ENCODE measurements at regions not wholly inside any gene's neighbourhood (a gene's known extent, or its start where the extent isn't known, plus 50 kb on each side); places are given as distances from the start of the nearest gene placed in this dataset.

DNA sequence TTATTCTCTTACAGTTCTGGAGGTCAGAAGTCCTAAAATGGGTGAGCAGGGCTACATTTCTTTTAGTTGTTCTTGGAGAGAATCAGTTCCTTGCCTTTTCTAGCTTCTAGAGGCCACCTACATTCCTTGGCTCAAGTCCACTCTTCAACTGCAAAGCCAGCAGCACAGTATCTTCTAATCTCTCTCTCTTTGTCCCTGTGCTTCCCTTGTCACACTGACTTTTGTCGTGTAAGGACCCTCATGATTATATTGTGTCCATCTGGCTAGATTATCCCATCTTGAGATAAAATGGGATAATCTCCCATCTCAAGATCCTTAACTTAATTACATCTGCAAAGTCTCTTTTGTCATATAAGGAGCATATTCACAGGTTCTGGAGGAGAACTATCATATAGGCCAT lies 359.0 kb downstream of the ADRA2A start:
- H3K9me3 ChIP-seq (ENCODE audit: control insufficient read depth, insufficient read depth, low read length): no peaks in the 10 kb centered on the region
- Mint-ChIP-seq H3K4me1 (no peaks in the 10 kb centered on the region), H3K9me3 (peaks cover 0 to 4% of the 10 kb centered on the region in 2 donors), H3K4me3 (no peak overlapping the region), H3K27me3 (ENCODE audit: low read depth in 2 of 2) (no peaks in the 10 kb centered on the region), H3K27ac (no peak overlapping the region), H3K36me3 (no peaks in the 10 kb centered on the region)
- no peak for ATAC-seq
- intact Hi-C loops (cut with micrococcal nuclease): no loop called here
- H3K4me1 ChIP-seq (ENCODE audit: control insufficient read depth, insufficient read depth, low read length): no peaks in the 10 kb centered on the region
- no peaks in the 10 kb centered on the region for H3K36me3 ChIP-seq (ENCODE audit: control insufficient read depth, insufficient read depth, low read length)
- no peak for DNase-seq
- WGBS (ENCODE audit: insufficient coverage): 100% methylated on average over 1 of the region's 1 CpG
- TF ChIP-seq CTCF (IDR thresholded peaks at IDR 0.05): no peak
- no peak overlapping the region for H3K27ac ChIP-seq (ENCODE audit: low read length)
- H3K27me3 ChIP-seq (ENCODE audit: control insufficient read depth, insufficient read depth, low read length): no peaks in the 10 kb centered on the region
- no peak overlapping the region for H3K4me3 ChIP-seq (ENCODE audit: low read length)

DNA sequence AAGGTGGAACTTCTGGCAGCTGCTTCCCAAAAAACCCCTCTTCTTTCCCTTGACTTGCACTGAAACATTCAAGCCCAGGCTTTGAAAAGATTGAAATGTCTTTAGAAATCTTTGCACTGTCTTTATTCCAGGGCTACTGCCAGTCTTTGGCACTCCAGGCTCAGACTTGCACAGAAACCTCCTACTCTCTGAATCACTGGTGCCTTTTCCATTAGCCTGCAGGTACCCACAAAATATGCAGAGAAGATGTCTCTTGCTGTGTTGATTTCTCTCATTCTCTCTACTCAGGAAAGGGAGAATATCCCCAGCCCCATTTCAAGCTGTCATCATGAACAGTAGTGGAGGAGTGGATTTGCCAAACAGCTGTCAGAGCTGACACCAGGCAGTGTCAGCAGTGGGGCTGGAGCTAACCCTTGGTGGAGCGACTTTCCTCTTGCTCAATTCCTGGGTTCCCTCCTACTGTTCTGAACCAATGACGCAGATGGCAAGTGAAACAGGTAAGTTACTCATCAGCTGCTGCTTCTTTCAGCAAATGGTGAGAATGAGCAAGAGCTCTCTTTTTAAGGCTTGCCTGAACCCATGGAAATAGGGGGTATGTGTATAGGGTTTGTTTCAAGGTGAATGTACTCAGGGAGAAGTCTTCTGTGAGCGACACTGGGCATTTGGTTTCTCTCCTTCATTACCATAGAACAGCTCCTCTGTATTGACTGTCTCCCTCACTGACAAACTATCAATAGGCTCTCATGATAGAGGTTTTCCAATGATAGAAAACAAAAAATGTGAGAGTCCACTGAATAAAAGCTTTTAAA lies 362.4 kb downstream of the ADRA2A start:
- no peak for TF ChIP-seq CTCF (IDR thresholded peaks at IDR 0.05)
- no peaks in the 10 kb centered on the region for H3K27me3 ChIP-seq (ENCODE audit: control insufficient read depth, insufficient read depth, low read length)
- H3K27ac Mint-ChIP-seq: no peak overlapping the region
- H3K4me3 ChIP-seq (ENCODE audit: low read length): no peak overlapping the region
- 78% methylated on average over 2 of the region's 3 CpGs for WGBS (ENCODE audit: insufficient coverage)
- no peaks in the 10 kb centered on the region for H3K4me1 ChIP-seq (ENCODE audit: control insufficient read depth, insufficient read depth, low read length)
- H3K4me1 Mint-ChIP-seq: no peaks in the 10 kb centered on the region
- DNase-seq: no peak
- peaks cover 3 to 7% of the 10 kb centered on the region in 2 donors for H3K9me3 Mint-ChIP-seq
- H3K36me3 Mint-ChIP-seq: no peaks in the 10 kb centered on the region
- H3K9me3 ChIP-seq (ENCODE audit: control insufficient read depth, insufficient read depth, low read length): no peaks in the 10 kb centered on the region
- H3K27ac ChIP-seq (ENCODE audit: low read length): no peak overlapping the region
- H3K4me3 Mint-ChIP-seq: no peak overlapping the region
- ATAC-seq: no peak
- no peaks in the 10 kb centered on the region for H3K36me3 ChIP-seq (ENCODE audit: control insufficient read depth, insufficient read depth, low read length)
- intact Hi-C loops (cut with micrococcal nuclease): no loop called here
- H3K27me3 Mint-ChIP-seq (ENCODE audit: low read depth in 2 of 2): no peaks in the 10 kb centered on the region

DNA sequence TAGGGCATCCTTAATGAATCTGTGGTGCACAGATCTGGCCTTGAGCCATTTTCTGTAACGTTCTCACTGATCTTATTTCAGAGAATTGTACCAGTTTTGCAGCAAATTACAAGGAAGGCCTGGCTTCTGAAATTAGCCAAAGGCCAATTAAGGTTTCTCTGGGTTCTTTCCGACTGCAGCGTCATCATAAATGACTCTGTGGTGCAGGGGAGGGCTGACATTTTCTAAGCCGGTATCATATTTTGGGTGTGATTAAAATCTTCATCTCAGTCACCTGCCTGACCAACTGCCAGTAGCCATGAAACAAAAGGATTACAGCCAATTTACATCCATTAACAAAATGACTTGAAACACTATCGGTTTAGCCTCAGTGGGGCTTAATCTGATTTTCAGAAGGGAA lies 363.7 kb downstream of the ADRA2A start:
- H3K36me3 ChIP-seq (ENCODE audit: control insufficient read depth, insufficient read depth, low read length): no peaks in the 10 kb centered on the region
- no peak overlapping the region for H3K4me3 Mint-ChIP-seq
- H3K27ac Mint-ChIP-seq: no peak overlapping the region
- intact Hi-C loops (cut with micrococcal nuclease): loop anchor here (10.0 kb wide), 1 partner anchor 1294 kb away; no protein-coding TSS in a partner anchor
- no peaks in the 10 kb centered on the region for H3K27me3 Mint-ChIP-seq (ENCODE audit: low read depth in 2 of 2)
- ATAC-seq (no peak), DNase-seq (no peak)
- H3K27me3 ChIP-seq (ENCODE audit: control insufficient read depth, insufficient read depth, low read length): no peaks in the 10 kb centered on the region
- no peaks in the 10 kb centered on the region for H3K9me3 ChIP-seq (ENCODE audit: control insufficient read depth, insufficient read depth, low read length)
- no peaks in the 10 kb centered on the region for H3K4me1 ChIP-seq (ENCODE audit: control insufficient read depth, insufficient read depth, low read length)
- H3K27ac ChIP-seq (ENCODE audit: low read length): no peak overlapping the region
- no peak for TF ChIP-seq CTCF (IDR thresholded peaks at IDR 0.05)
- H3K9me3 Mint-ChIP-seq: peaks cover 3 to 7% of the 10 kb centered on the region in 2 donors
- H3K4me3 ChIP-seq (ENCODE audit: low read length): no peak overlapping the region
- H3K4me1 Mint-ChIP-seq: no peaks in the 10 kb centered on the region
- WGBS (ENCODE audit: insufficient coverage): 87% methylated on average over 5 of the region's 5 CpGs
- no peaks in the 10 kb centered on the region for H3K36me3 Mint-ChIP-seq

GRCh38 chr10:111445667-111446066 lies 368.8 kb downstream of the ADRA2A start:
- no peaks in the 10 kb centered on the region for H3K27me3 ChIP-seq (ENCODE audit: control insufficient read depth, insufficient read depth, low read length)
- H3K4me3 ChIP-seq (ENCODE audit: low read length): no peak overlapping the region

More at GRCh38 chr10:111445667-111446066, 368.8 kb downstream of the ADRA2A start:
- H3K4me1 Mint-ChIP-seq: no peaks in the 10 kb centered on the region
- intact Hi-C loops (cut with micrococcal nuclease): loop anchor here (10.0 kb wide), 1 partner anchor 1289 kb away; no protein-coding TSS in a partner anchor
- no peak for TF ChIP-seq CTCF (IDR thresholded peaks at IDR 0.05)
- Histone ChIP-seq H3K27ac (ENCODE audit: low read length) (no peak overlapping the region), H3K4me1 (ENCODE audit: control insufficient read depth, insufficient read depth, low read length) (no peaks in the 10 kb centered on the region), H3K36me3 (ENCODE audit: control insufficient read depth, insufficient read depth, low read length) (no peaks in the 10 kb centered on the region), H3K9me3 (ENCODE audit: control insufficient read depth, insufficient read depth, low read length) (no peaks in the 10 kb centered on the region)
- WGBS (ENCODE audit: insufficient coverage): 17% methylated on average over 1 of the region's 5 CpGs
- H3K9me3 Mint-ChIP-seq: peaks cover 8 to 10% of the 10 kb centered on the region in 2 donors
- no peak overlapping the region for H3K4me3 Mint-ChIP-seq
- H3K36me3 Mint-ChIP-seq: no peaks in the 10 kb centered on the region
- no peak overlapping the region for H3K27ac Mint-ChIP-seq
- DNase-seq: no peak
- H3K27me3 Mint-ChIP-seq (ENCODE audit: low read depth in 2 of 2): no peaks in the 10 kb centered on the region
- no peak for ATAC-seq
